IMR-90 (cell line): ENCODE measurements at regions not wholly inside any gene's neighbourhood (a gene's known extent, or its start where the extent isn't known, plus 50 kb on each side); places are given as distances from the start of the nearest gene placed in this dataset.

Experiments
- BHLHE40 ChIP-seq: fragments of 150-350 bp; IDR thresholded peaks from 2 replicates; pipeline ENCODE4 v1.6.1; 2016; ENCODE audit warnings: mild to moderate bottlenecking, low read depth, low read length
- CEBPB ChIP-seq: IDR thresholded peaks from 2 replicates; pipeline ENCODE4 v1.6.1; 2012; ENCODE audit warnings: low read depth, low read length, improper control_type of control experiment
- CHD1 ChIP-seq: IDR thresholded peaks from 2 replicates; pipeline ENCODE4 v1.6.1; 2012; ENCODE audit warnings: low read depth, low read length, improper control_type of control experiment
- MAZ ChIP-seq: IDR thresholded peaks from 2 replicates; pipeline ENCODE4 v1.6.1; 2012; ENCODE audit warnings: low read depth, mild to moderate bottlenecking, low read length, improper control_type of control experiment, moderate library complexity, borderline replicate concordance
- MXI1 ChIP-seq: IDR thresholded peaks from 2 replicates; pipeline ENCODE4 v1.6.1; 2012; ENCODE audit warnings: low read depth, mild to moderate bottlenecking, low read length, moderate library complexity, borderline replicate concordance
- POLR2A ChIP-seq: IDR thresholded peaks from 2 replicates; pipeline ENCODE4 v1.6.1; 2012; ENCODE audit warnings: mild to moderate bottlenecking, low read depth, low read length
- RAD21 ChIP-seq: IDR thresholded peaks from 2 replicates; pipeline ENCODE4 v1.6.1; 2012; ENCODE audit warnings: low read length, improper control_type of control experiment
- RCOR1 ChIP-seq: IDR thresholded peaks from 2 replicates; pipeline ENCODE4 v1.6.1; 2012; ENCODE audit warnings: mild to moderate bottlenecking, low read length, improper control_type of control experiment; ENCODE audit not compliant: insufficient replicate concordance
- RFX5 ChIP-seq: IDR thresholded peaks from 2 replicates; pipeline ENCODE4 v1.8.0; 2012; ENCODE audit warnings: low read depth, mild to moderate bottlenecking, low read length, moderate library complexity
- SMC3 ChIP-seq: fragments of 150-350 bp; IDR thresholded peaks from 2 replicates; pipeline ENCODE4 v1.6.1; 2016; ENCODE audit warnings: low read depth, mild to moderate bottlenecking, antibody characterized with exemption, low read length, moderate library complexity
- TF ChIP-seq, protein P1 (sequence below): conservative IDR thresholded peaks from 2 replicates; pipeline ENCODE4 v1.5.1; 2012; ENCODE audit warnings: mild to moderate bottlenecking, low read depth, low read length, improper control_type of control experiment
- TF ChIP-seq, protein P2 (sequence below): fragments of 150-350 bp; IDR thresholded peaks from 2 replicates; pipeline ENCODE4 v1.6.1; 2017; ENCODE audit warnings: mild to moderate bottlenecking, antibody characterized with exemption, low read length, low read depth

DNA sequence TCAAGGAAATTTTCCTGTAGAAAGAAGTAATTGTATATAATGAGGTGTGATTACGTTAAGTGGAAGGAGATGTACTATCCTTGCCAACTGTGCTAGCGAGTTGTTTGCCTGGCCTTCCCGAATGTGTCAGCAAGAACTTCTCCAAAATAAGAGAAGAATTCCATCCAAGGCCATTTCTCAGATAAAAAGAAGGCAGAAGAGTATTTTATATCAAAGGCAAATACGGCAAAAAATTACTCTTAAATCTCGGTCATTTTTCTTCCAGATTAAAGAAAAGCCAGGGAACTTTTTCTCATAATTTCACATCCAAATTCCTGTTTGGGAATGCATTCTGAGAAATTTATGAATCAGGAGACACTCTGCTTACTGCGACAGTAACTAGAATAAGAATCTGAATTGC lies 290.6 kb downstream of the CBLN4 start:
- TF ChIP-seq, protein P1, sequence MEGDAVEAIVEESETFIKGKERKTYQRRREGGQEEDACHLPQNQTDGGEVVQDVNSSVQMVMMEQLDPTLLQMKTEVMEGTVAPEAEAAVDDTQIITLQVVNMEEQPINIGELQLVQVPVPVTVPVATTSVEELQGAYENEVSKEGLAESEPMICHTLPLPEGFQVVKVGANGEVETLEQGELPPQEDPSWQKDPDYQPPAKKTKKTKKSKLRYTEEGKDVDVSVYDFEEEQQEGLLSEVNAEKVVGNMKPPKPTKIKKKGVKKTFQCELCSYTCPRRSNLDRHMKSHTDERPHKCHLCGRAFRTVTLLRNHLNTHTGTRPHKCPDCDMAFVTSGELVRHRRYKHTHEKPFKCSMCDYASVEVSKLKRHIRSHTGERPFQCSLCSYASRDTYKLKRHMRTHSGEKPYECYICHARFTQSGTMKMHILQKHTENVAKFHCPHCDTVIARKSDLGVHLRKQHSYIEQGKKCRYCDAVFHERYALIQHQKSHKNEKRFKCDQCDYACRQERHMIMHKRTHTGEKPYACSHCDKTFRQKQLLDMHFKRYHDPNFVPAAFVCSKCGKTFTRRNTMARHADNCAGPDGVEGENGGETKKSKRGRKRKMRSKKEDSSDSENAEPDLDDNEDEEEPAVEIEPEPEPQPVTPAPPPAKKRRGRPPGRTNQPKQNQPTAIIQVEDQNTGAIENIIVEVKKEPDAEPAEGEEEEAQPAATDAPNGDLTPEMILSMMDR = no peak
- no peak for TF ChIP-seq CHD1
- no peak for TF ChIP-seq POLR2A
- TF ChIP-seq, protein P2, sequence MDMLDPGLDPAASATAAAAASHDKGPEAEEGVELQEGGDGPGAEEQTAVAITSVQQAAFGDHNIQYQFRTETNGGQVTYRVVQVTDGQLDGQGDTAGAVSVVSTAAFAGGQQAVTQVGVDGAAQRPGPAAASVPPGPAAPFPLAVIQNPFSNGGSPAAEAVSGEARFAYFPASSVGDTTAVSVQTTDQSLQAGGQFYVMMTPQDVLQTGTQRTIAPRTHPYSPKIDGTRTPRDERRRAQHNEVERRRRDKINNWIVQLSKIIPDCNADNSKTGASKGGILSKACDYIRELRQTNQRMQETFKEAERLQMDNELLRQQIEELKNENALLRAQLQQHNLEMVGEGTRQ = no peak
- no peak for TF ChIP-seq CEBPB
- TF ChIP-seq SMC3 = no peak
- TF ChIP-seq RCOR1 = no peak
- no peak for TF ChIP-seq MAZ
- no peak for TF ChIP-seq RAD21
- TF ChIP-seq MXI1 = no peak
- TF ChIP-seq BHLHE40 = no peak
- TF ChIP-seq RFX5 = no peak
